Hepatocyte (in vitro differentiated cells): ENCODE measurements at regions not wholly inside any gene's neighbourhood (a gene's known extent, or its start where the extent isn't known, plus 50 kb on each side); places are given as distances from the start of the nearest gene placed in this dataset.

Experiments used
- EZH2phosphoT487 ChIP-seq: fragments of 200-600 bp; sonication (generic); IDR thresholded peaks from one replicate; pipeline ENCODE4 v1.6.1; 2018; ENCODE audit warnings: antibody characterized with exemption, mild to moderate bottlenecking, low read depth, moderate library complexity; ENCODE audit not compliant: unreplicated experiment, severe bottlenecking
- TF ChIP-seq, protein P1 (sequence below): fragments of 200-600 bp; sonication (generic); IDR thresholded peaks from 2 replicates; pipeline ENCODE4 v1.5.1; 2016; ENCODE audit warnings: antibody characterized with exemption, mild to moderate bottlenecking; ENCODE audit not compliant: poor library complexity

DNA sequence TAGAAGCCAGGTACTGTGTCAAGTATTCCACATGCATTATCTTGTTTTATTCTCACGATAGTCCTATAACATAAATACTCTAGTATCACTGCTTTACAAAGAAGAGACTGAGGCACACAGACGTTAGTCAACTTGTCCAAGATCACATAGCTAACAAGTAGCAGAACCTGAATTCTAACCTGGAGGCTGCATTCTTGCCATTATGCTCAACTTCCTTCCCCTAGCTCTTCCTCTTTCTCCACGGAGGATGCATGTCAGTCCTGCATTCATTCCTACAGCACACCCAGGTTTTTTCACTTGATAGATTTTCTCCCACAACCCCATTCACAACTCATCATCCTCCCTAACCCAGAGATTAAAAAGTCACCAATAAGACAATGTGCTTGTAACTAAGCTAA is 388.5 kb upstream of the NFE2L3 start:
- TF ChIP-seq, protein P1, sequence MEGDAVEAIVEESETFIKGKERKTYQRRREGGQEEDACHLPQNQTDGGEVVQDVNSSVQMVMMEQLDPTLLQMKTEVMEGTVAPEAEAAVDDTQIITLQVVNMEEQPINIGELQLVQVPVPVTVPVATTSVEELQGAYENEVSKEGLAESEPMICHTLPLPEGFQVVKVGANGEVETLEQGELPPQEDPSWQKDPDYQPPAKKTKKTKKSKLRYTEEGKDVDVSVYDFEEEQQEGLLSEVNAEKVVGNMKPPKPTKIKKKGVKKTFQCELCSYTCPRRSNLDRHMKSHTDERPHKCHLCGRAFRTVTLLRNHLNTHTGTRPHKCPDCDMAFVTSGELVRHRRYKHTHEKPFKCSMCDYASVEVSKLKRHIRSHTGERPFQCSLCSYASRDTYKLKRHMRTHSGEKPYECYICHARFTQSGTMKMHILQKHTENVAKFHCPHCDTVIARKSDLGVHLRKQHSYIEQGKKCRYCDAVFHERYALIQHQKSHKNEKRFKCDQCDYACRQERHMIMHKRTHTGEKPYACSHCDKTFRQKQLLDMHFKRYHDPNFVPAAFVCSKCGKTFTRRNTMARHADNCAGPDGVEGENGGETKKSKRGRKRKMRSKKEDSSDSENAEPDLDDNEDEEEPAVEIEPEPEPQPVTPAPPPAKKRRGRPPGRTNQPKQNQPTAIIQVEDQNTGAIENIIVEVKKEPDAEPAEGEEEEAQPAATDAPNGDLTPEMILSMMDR, result no peak
- no peak for TF ChIP-seq EZH2phosphoT487
